Astrocyte of the spinal cord (primary cell): ENCODE measurements at regions not wholly inside any gene's neighbourhood (a gene's known extent, or its start where the extent isn't known, plus 50 kb on each side); places are given as distances from the start of the nearest gene placed in this dataset.

Experiments
- DNase-seq: peaks from one replicate; pipeline ENCODE4 v3.0.0; 2011; ENCODE audit warnings: low read depth, low spot score
- H3K4me3 ChIP-seq: 2 replicates; pipeline ENCODE4 v1.5.1; 2011; ENCODE audit warnings: low read depth, mild to moderate bottlenecking, low read length, moderate library complexity
- in situ Hi-C: cut with HindIII; loops from 2 replicates; pipeline ENCODE4 v1.10.0; 2017; ENCODE audit warnings: low sequenced_read_pairs
- TF ChIP-seq, protein P1 (sequence below): IDR thresholded peaks from 2 replicates; pipeline ENCODE4 v1.5.1; 2012; ENCODE audit warnings: low read depth, mild to moderate bottlenecking, low read length, inconsistent platforms

DNA sequence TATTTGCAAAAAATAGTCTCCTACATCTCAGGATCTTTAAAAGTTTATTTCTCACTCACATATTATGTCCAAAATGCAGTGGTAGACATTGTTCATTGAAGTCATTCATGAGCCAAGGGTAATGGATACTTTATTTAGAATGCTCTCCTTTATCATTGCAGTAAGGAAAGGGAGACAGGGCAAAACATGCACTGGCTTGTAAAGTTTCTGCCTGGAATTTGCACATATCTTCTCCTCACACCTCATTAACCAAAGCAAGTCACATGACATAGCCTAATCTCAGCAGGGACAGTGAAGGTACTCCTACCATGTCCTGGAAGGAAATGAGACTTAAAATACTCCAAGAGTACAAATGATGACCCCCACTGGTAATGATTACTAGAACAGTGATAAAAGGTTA lies 333.7 kb upstream of the EPHA3 start:
- TF ChIP-seq, protein P1, sequence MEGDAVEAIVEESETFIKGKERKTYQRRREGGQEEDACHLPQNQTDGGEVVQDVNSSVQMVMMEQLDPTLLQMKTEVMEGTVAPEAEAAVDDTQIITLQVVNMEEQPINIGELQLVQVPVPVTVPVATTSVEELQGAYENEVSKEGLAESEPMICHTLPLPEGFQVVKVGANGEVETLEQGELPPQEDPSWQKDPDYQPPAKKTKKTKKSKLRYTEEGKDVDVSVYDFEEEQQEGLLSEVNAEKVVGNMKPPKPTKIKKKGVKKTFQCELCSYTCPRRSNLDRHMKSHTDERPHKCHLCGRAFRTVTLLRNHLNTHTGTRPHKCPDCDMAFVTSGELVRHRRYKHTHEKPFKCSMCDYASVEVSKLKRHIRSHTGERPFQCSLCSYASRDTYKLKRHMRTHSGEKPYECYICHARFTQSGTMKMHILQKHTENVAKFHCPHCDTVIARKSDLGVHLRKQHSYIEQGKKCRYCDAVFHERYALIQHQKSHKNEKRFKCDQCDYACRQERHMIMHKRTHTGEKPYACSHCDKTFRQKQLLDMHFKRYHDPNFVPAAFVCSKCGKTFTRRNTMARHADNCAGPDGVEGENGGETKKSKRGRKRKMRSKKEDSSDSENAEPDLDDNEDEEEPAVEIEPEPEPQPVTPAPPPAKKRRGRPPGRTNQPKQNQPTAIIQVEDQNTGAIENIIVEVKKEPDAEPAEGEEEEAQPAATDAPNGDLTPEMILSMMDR: no peak
- H3K4me3 ChIP-seq: no peak overlapping the region
- in situ Hi-C loops: no loop called here
- no peak for DNase-seq

DNA sequence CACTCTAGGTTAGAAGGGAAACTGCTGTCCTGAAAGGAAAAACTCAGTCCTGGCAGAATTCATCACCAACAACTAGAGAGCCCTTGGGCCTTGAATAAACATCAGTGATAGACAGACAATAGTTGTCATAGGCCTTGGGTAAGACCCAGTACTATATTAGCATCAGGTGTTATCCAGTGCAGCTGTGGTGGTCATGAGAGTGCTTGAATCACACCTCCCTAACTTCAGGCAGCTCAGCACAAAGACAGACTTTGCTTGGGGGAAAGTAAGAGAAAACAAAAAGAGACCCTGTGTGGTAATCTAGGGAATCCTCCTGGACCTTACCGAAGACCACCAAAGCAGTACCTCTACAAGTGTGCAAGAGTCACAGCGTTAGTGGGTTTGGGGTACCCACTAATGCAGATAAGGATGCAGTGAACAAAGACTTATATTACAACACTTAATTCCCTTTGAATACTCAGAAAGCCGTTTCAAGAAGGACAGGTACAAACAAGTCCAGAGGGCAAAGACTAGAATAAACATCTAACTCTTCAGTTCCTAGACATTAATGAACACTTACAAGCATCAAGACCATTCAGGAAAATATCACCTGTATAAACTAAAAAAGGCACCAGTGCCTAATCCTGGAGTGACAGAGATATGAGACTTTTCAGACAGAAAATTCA lies 332.3 kb upstream of the EPHA3 start:
- TF ChIP-seq, protein P1: no peak
- in situ Hi-C loops: no loop called here
- no peak overlapping the region for H3K4me3 ChIP-seq
- no peak for DNase-seq

DNA sequence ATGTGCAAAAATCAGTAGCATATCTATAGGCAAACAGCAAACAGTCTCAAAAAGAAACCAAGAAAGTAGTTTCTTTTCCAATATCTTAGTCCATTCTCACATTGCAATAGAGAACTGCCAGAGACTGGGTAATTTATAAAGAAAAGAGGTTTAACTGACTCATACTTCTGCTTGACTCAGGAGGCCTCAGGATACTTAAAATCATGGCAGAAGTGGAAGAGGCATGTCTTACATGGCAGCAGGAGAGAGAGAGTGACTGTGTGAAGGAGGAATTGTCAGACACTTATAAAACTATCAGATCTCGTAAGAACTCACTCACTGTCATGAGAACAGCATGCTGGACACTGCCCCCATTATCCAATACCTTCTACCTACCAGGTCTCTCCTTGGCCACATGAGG lies 327.9 kb upstream of the EPHA3 start:
- no peak for DNase-seq
- H3K4me3 ChIP-seq: no peak overlapping the region
- in situ Hi-C loops: no loop called here
- TF ChIP-seq, protein P1: no peak

DNA sequence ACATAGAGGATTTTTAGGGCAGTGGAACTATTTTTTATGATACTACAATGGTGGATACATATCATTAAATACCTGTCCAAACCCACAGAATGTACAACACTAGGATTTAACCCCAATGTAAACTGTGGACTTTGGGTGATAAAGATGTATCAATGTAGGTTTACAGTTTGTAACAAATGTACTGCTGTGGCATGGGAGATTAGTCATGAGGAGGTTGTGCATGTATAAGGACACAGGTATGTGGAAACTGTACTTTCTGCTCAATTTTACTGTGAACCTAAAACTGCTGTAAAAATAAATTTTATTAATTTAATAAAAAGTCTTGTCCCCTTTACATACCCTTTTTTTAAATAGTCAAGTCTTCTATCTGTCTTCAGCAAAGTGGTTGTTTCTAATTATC lies 322.5 kb upstream of the EPHA3 start:
- TF ChIP-seq, protein P1: no peak
- no peak for DNase-seq
- in situ Hi-C loops: no loop called here
- H3K4me3 ChIP-seq: no peak overlapping the region

DNA sequence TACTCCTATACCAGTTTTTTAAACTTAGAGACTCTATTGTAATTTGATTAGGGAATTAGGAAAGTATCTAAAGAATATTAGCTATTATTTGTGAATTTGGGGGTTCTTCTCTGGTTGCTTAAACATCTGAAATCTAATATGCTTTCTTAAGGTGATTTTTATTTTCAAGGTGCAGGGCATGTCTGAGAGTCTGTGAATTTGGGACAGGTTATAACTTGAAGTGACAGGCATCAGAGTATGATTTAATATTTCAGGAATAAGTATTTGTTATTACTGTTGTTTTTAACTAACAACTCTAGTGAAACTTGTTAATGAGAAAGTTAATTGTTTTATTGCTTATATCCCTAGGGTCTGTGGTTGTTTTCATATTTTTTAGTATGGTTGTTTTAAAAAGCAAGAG lies 321.6 kb upstream of the EPHA3 start:
- in situ Hi-C loops: no loop called here
- no peak for DNase-seq
- TF ChIP-seq, protein P1: no peak
- no peak overlapping the region for H3K4me3 ChIP-seq

DNA sequence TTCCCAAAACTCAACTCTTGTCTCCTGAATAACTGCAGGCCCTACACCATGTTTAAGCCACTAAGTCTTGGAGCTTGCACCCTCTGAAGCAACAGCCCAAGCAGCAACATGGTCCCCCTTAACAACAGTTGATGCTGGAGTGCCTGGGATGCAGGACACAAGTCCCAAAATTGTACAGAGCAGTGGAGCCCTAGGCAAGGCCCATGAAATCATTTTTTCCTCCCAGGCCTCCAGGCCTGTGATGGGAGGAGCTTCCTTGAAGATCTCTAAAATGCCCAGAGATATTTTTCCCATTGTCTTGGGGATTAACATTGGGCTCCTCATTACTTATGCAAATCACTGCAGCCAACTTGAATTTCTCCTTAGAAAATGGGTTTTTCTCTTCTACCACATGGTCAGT lies 311.9 kb upstream of the EPHA3 start:
- TF ChIP-seq, protein P1: no peak
- no peak overlapping the region for H3K4me3 ChIP-seq
- in situ Hi-C loops: no loop called here
- no peak for DNase-seq
